T-helper 9 cell (primary cell): ENCODE measurements at regions not wholly inside any gene's neighbourhood (a gene's known extent, or its start where the extent isn't known, plus 50 kb on each side); places are given as distances from the start of the nearest gene placed in this dataset.

Experiments used
- DNase-seq: peaks from one replicate; pipeline ENCODE4 v3.0.0-alpha.2; 2020

DNA sequence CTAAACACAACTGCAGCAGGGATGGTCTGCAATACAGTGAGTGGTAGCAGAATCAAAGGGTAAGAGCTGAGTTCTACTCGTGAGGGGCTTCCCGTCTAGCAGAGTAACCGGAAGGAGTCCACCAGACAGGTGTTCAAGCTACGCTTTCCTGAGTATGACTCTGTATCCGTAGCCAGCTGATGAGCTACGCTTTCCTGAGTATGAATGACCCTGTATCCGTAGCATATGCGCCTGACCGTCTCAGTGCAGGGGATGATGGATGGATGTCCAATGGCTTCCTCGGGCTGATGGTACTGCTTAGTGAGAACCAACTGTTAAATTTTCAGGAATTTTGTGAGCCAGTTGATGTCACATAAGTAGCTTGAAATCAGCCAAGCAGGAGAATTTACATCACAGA, 244.1 kb upstream of the MYT1L start:
- DNase-seq = no peak

GRCh38 chr2:2574401-2575180, 243.5 kb upstream of the MYT1L start:
- no peak for DNase-seq

GRCh38 chr2:2573658-2574293, 242.7 kb upstream of the MYT1L start:
- no peak for DNase-seq

- DNase-seq = no peak
These were observed 242.1 kb upstream of the MYT1L start for GRCh38 chr2:2573205-2573604.

- no peak for DNase-seq
These were observed 241.5 kb upstream of the MYT1L start for GRCh38 chr2:2572393-2573204.

DNA sequence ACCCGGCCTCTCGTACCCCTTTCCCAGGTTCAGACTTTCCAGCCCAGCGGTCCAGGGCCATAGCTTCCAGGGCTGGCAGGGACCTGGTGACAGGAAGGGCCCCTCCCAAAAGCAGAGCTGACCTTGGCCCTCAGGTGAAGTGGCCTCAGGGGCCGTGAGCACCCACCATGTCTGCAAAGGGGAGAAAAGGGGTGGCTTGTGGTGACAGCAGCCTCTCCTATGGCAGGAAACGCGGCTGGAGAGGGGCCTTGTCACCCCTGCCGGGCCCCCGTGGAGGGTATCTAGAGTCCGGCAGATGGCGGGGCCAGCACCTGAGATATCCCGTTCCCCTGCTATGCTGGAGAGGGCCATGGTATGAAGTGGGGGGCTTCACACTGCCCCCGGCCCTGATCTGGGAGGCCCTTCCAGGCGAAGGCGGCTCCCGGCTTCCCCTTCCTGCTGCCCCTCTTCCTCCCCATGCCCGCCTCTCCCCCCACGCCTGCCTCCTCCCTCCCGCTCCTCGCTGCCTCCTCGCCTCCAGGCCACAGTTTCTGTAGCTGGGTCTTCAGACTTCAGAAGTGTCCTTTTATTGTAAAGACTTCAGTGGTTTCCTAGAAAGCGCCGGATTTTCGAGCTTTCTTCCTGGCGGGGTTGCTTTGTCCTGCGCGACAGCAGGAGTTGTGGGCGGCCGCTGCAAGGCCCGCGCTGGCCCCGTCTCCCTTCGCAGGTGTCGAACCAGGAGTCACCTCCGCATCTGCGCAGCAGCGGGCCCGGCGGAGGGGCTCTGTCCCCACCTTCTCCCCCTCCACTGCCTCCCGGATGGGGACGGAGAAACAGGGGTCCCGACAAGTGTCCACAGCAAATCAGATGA, 240.5 kb upstream of the MYT1L start:
- DNase-seq = no peak

DNA sequence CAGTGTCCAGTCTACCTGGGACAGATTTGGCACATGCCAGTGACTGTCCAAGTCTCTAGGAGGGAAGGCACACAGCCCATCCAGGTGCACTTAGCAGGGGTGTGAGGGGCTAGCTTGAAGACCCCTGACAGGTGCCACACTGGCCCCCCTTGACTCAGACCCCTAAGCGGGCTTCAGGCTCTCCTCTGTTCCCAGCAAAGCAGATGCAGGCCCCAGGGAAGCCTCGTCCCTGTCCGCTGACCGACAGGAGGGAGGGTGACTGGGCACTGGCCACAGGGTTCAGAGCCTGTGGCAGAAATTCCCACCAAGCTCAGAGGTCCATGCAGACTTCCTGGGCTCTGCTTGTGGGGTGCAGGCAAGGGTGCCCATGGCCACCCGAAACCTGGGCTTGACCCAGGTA, 239.8 kb upstream of the MYT1L start:
- DNase-seq = no peak

GRCh38 chr2:2570360-2570759, 239.3 kb upstream of the MYT1L start:
- DNase-seq = no peak

DNA sequence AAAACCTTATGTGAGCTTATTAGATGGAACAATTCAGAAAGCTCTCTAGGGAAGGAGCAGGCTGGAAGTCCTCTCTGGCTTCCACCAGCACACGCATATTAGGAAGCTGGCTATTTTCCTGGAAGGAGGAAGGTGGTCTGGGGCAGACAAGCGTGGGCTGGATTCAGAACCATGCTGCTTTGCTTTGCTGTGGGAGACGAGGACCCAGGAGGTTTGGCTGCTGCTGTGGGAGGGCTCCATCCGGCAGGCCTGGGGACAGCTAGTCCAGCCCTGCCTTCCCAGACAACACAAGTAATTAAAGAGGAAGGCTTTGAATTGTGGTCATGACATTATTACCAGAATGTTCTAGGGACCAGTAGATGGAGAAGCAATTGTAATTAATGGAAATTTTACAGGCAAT, 238.8 kb upstream of the MYT1L start:
- no peak for DNase-seq

GRCh38 chr2:2569306-2569705, 238.2 kb upstream of the MYT1L start:
- no peak for DNase-seq

- no peak for DNase-seq
These were observed 237.3 kb upstream of the MYT1L start for GRCh38 chr2:2568411-2568810.

- no peak for DNase-seq
These were observed 236.7 kb upstream of the MYT1L start for GRCh38 chr2:2567776-2568175.

DNA sequence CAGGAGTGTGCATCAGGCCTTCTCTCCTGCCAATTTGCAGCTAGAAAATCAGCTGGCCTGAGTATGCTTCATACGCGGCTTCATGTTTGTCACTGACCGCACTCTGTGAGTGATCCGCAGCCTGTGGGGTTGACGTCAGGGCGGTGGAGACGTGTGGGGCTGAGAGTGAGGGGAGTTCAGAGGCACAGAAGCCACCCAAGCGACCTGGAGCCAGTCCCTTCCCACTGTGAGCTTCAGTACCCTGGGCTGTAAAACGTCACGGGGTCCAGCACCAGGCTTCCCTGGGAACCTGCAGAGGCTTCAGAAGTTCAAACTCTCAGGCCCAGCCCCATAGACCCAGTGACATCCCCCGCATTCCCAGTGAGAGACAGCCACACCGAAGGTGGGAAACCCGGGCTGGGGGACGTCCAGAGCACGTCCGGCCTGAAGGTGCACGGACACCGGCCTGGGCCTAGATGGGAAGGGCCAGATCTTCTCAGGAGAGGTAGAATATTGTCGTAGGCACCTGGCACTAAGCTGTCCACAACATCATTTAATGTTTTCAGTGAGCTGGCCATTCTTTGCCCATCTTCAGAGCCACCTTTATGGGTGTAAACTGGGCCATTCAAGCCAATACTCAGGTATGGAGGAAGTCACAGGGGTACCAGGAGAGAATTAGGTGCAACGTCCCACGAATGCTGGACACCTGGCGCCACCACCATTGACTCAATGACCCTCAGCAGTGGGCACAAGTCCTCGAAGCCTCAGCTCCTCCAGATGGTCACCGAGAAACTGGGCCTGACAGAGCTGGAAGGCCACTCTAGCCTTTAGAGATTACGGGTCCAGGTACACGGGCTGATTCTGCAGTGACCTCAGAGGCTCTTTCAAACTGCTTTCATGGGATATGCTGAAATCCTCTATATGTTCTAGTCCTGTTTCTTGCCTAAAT, 235.6 kb upstream of the MYT1L start:
- no peak for DNase-seq

GRCh38 chr2:2565671-2566070, 234.6 kb upstream of the MYT1L start:
- no peak for DNase-seq

DNA sequence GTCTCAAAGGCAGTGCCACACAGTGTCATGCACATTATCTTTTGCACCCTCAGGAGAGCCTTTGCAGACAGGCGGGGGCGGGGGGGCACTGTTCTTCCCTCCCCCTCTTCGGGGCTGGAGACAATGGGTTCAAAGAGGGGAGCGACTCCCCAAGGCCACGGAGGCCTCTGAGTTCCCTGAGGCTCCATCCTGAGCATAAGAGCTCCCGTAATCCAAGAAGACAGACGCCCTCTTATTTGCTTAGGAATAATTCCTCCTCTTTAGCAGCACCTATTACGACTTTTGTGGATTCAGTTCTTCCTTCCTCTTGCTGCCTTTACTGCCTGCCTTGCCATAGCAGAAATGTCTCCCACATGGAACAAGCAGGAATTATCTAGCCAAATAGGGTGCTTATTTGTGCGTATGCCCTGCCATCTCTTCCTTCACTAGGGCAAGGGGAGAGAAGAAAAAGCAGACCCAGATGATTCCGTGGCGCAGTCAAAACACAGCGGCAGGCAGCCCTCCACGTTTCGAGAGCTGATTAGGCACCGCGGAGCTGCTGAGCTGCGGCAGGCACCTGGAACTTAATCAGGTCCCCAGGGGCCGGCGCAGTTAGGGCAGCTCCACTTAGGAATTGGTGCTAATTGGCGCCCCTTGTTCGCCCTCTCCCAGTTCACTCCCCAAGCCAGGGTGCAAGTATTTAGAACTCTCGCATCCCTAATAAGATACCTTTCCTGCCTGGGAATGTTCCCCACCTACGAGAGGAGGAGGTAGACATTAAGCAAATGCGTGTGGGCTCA, 233.4 kb upstream of the MYT1L start:
- DNase-seq = no peak

DNA sequence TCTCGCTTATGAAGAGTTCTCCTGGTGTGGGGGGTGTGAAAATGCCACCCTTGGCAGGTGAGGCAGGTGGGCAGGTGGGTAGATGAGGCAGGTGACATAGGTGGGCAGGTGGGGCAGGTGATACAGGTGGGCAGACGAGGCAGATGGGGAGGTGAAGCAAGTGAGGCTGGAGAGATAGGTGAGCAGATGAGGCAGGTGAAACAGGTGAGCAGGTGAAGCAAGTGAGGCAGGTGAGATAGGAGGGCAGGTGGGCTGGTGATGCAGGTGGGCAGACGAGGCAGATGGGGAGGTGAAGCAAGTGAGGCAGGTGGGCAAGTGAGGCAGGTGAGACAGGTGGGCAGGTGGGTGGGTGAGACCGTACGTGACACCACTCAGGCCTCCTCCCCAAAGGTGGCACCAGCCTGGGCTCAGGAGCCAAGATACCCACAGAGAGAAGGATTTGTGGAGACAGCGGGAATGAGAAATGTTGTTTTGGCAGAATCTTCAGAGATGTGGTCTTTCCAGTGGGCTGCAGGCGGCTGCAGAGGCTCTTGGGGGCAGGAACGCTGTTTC, 232.3 kb upstream of the MYT1L start:
- DNase-seq = no peak

GRCh38 chr2:2562867-2563266, 231.8 kb upstream of the MYT1L start:
- no peak for DNase-seq

DNA sequence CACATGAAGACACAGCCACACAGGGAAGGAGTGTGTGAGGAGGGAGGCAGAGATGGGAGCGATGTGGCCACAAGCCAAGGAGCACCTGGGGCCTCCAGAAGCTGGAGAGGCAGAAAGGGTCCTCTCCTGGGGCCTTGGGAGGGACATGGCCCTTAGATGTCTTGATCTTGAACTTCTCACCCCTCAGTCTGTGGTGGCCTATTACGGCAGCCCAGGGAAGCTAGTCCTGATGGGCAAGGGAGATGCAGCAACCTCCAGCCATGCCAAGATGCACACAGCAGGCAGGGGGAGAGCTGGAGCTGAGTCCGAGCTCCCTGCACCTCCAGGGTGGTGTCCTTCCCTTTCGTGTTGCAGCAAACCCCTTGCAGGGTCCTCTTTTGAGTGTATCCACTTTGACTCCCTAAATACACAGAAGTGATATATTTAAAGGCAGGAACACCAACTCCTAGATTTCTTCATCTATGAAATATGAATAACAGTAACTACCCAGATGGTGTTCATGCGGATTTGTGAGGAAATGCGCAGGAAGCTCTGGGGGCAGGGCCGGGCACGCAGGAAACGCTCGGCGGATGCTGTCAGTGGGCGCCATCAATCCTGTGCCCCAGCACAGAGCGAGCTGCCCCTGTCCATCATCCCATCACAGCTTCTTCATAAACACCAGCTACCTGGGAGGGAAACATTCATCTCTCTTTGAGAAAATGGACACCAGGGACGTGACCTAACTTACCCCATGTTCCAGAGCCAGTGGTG, 230.4 kb upstream of the MYT1L start:
- no peak for DNase-seq

DNA sequence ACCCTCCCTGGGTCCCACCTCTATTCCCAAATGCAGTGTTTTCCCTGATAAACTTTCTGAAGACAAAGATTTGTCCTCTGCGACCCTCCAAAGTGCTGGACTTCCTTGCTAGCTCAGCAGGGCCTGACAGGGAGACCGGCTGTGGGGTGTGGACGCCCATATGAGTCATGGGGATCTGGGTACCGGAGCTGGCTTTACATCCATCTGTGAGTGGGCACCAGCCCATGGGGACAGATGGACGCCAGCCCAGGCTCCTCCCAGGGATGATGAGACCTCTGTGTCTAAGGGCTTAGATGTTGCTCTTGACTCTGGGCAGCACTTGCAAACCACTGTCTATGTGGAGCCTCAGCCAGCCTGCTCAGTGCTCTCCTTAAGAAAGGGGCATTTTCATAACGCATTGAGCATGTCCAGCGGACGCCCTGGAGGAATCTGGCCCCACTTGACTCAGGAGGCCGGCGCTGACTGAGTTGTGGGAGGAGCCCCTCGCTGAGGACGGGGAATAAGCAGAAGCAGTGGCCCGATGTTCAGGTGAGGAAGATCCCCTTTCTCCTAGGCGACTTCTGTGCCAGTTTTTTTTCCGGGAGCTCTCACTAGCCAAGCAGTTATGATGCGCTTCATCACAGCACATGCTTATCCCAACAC, 229.4 kb upstream of the MYT1L start:
- DNase-seq = no peak
